ENCODE measurements at regions not wholly inside any gene's neighbourhood (a gene's known extent, or its start where the extent isn't known, plus 50 kb on each side); places are given as distances from the start of the nearest gene placed in this dataset.

GRCh38 chr21:38048167-38048566 lies 131.9 kb upstream of the KCNJ6 start:
- H3K4me1 ChIP-seq, result no peaks in the 10 kb centered on the region
- no peaks in the 10 kb centered on the region for H3K27me3 ChIP-seq
- intact Hi-C loops (cut with DNase I), result no loop called here
- no peaks in the 10 kb centered on the region for H3K9me3 ChIP-seq
- H3K27ac ChIP-seq, result no peak overlapping the region
- no peak overlapping the region for H3K4me3 ChIP-seq
- H3K36me3 ChIP-seq, result no peaks in the 10 kb centered on the region
- TF ChIP-seq POLR2A (IDR thresholded peaks at IDR 0.05) (no peak), CTCF (IDR thresholded peaks at IDR 0.05) (no peak), POLR2AphosphoS5 (IDR thresholded peaks at IDR 0.05; ENCODE audit: insufficient read depth in 1 of 2, low read depth in 1 of 2) (no peak)
- DNase-seq (ENCODE audit: extremely low spot score in 2 of 2), result peak in 1 of 2 donors; percentile 2

- intact Hi-C loops (cut with DNase I), result no loop called here
- TF ChIP-seq CTCF (IDR thresholded peaks at IDR 0.05) (no peak), POLR2AphosphoS5 (IDR thresholded peaks at IDR 0.05; ENCODE audit: insufficient read depth in 1 of 2, low read depth in 1 of 2) (no peak), POLR2A (IDR thresholded peaks at IDR 0.05) (no peak)
- H3K9me3 ChIP-seq, result no peaks in the 10 kb centered on the region
- no peaks in the 10 kb centered on the region for H3K27me3 ChIP-seq
- DNase-seq (ENCODE audit: extremely low spot score in 2 of 2), result no peak
- no peak overlapping the region for H3K4me3 ChIP-seq
- H3K36me3 ChIP-seq, result no peaks in the 10 kb centered on the region
- H3K27ac ChIP-seq, result no peak overlapping the region
- no peaks in the 10 kb centered on the region for H3K4me1 ChIP-seq
Measured at GRCh38 chr21:38054334-38054733, 138.1 kb upstream of the KCNJ6 start.

- no peaks in the 10 kb centered on the region for H3K36me3 ChIP-seq
- no peak overlapping the region for H3K27ac ChIP-seq
- TF ChIP-seq CTCF (IDR thresholded peaks at IDR 0.05) (no peak), POLR2AphosphoS5 (IDR thresholded peaks at IDR 0.05; ENCODE audit: insufficient read depth in 1 of 2, low read depth in 1 of 2) (no peak), POLR2A (IDR thresholded peaks at IDR 0.05) (no peak)
- intact Hi-C loops (cut with DNase I), result no loop called here
- no peaks in the 10 kb centered on the region for H3K27me3 ChIP-seq
- no peaks in the 10 kb centered on the region for H3K4me1 ChIP-seq
- no peak overlapping the region for H3K4me3 ChIP-seq
- DNase-seq (ENCODE audit: extremely low spot score in 2 of 2), result no peak
- H3K9me3 ChIP-seq, result no peaks in the 10 kb centered on the region
Measured at GRCh38 chr21:38056481-38056880, 140.2 kb upstream of the KCNJ6 start.

- no peak overlapping the region for H3K27ac ChIP-seq
- H3K4me3 ChIP-seq, result no peak overlapping the region
- intact Hi-C loops (cut with DNase I), result no loop called here
- DNase-seq (ENCODE audit: extremely low spot score in 2 of 2), result no peak
- TF ChIP-seq POLR2AphosphoS5 (IDR thresholded peaks at IDR 0.05; ENCODE audit: insufficient read depth in 1 of 2, low read depth in 1 of 2) (no peak), POLR2A (IDR thresholded peaks at IDR 0.05) (no peak), CTCF (IDR thresholded peaks at IDR 0.05) (no peak)
- H3K36me3 ChIP-seq, result no peaks in the 10 kb centered on the region
- H3K27me3 ChIP-seq, result no peaks in the 10 kb centered on the region
- no peaks in the 10 kb centered on the region for H3K9me3 ChIP-seq
- no peaks in the 10 kb centered on the region for H3K4me1 ChIP-seq
Measured at GRCh38 chr21:38057626-38058025, 141.4 kb upstream of the KCNJ6 start.

- Histone ChIP-seq H3K27ac (no peak overlapping the region), H3K4me3 (no peak overlapping the region), H3K4me1 (no peaks in the 10 kb centered on the region), H3K9me3 (no peaks in the 10 kb centered on the region), H3K36me3 (no peaks in the 10 kb centered on the region), H3K27me3 (no peaks in the 10 kb centered on the region)
- intact Hi-C loops (cut with DNase I), result no loop called here
- no peak for TF ChIP-seq CTCF (IDR thresholded peaks at IDR 0.05)
- TF ChIP-seq POLR2A (IDR thresholded peaks at IDR 0.05), result no peak
- no peak for TF ChIP-seq POLR2AphosphoS5 (IDR thresholded peaks at IDR 0.05; ENCODE audit: insufficient read depth in 1 of 2, low read depth in 1 of 2)
- no peak for DNase-seq (ENCODE audit: extremely low spot score in 2 of 2)
Measured at GRCh38 chr21:38060533-38060932, 144.3 kb upstream of the KCNJ6 start.
